Astrocyte (in vitro differentiated cells and primary cell): ENCODE measurements at regions not wholly inside any gene's neighbourhood (a gene's known extent, or its start where the extent isn't known, plus 50 kb on each side); places are given as distances from the start of the nearest gene placed in this dataset.

ENCODE experiments used
- DNase-seq: peaks from one replicate; pipeline ENCODE4 v3.0.0-alpha.2; 2010; ENCODE audit warnings: low read depth
- FAIRE-seq: peaks from 2 replicates; lab custom pipeline; 2011; peaks lifted over from hg19 to GRCh38; lab: Jason Lieb, UNC
- H2AFZ ChIP-seq: 2 replicates; pipeline ENCODE4 v1.6.0; 2012; ENCODE audit warnings: low read depth, low read length, inconsistent platforms
- H3K27ac ChIP-seq: 2 replicates; pipeline ENCODE4 v1.5.1; 2011; ENCODE audit warnings: low read depth, low read length, inconsistent platforms
- H3K27me3 ChIP-seq: 2 replicates; pipeline ENCODE4 v1.6.0; 2011; ENCODE audit warnings: low read length, inconsistent platforms; ENCODE audit not compliant: insufficient read depth
- H3K36me3 ChIP-seq: 2 replicates; pipeline ENCODE4 v1.5.1; 2011; ENCODE audit warnings: low read length, inconsistent platforms; ENCODE audit not compliant: insufficient read depth
- H3K4me1 ChIP-seq: 2 replicates; pipeline ENCODE4 v1.5.1; 2011; ENCODE audit warnings: low read length, inconsistent platforms; ENCODE audit not compliant: insufficient read depth
- H3K4me2 ChIP-seq: 2 replicates; pipeline ENCODE4 v1.6.0; 2012; ENCODE audit warnings: low read length, inconsistent platforms
- H3K4me3 ChIP-seq: 2 replicates; pipeline ENCODE4 v1.5.1; 2011; ENCODE audit warnings: low read depth, mild to moderate bottlenecking, low read length, inconsistent platforms; ENCODE audit not compliant: insufficient read depth
- H3K79me2 ChIP-seq: 2 replicates; pipeline ENCODE4 v1.6.0; 2012; ENCODE audit warnings: mild to moderate bottlenecking, low read length, inconsistent platforms; ENCODE audit not compliant: insufficient read depth
- H3K9ac ChIP-seq: 2 replicates; pipeline ENCODE4 v1.6.0; 2012; ENCODE audit warnings: mild to moderate bottlenecking, low read length, inconsistent platforms
- H3K9me3 ChIP-seq: 2 replicates; pipeline ENCODE4 v1.5.1; 2012; ENCODE audit warnings: low read depth, mild to moderate bottlenecking, low read length, inconsistent platforms; ENCODE audit not compliant: insufficient read depth
- H4K20me1 ChIP-seq: 2 replicates; pipeline ENCODE4 v1.6.0; 2012; ENCODE audit warnings: low read length, inconsistent platforms; ENCODE audit not compliant: insufficient read depth
- H3K27ac Mint-ChIP-seq: one replicate; pipeline ENCODE4 v1.8.0; 2021; ENCODE audit warnings: mild to moderate bottlenecking, mixed read lengths; ENCODE audit not compliant: unreplicated experiment
- H3K27me3 Mint-ChIP-seq: one replicate; pipeline ENCODE4 v1.8.0; 2021; ENCODE audit warnings: low read depth, mixed read lengths; ENCODE audit not compliant: unreplicated experiment
- H3K36me3 Mint-ChIP-seq: one replicate; pipeline ENCODE4 v1.8.0; 2021; ENCODE audit warnings: low read depth, mixed read lengths; ENCODE audit not compliant: unreplicated experiment
- H3K4me1 Mint-ChIP-seq: one replicate; pipeline ENCODE4 v1.8.0; 2021; ENCODE audit warnings: low read depth, mixed read lengths; ENCODE audit not compliant: unreplicated experiment
- H3K4me3 Mint-ChIP-seq: one replicate; pipeline ENCODE4 v1.8.0; 2021; ENCODE audit warnings: mild to moderate bottlenecking, moderate library complexity, mixed read lengths; ENCODE audit not compliant: unreplicated experiment
- H3K9me3 Mint-ChIP-seq: one replicate; pipeline ENCODE4 v1.8.0; 2021; ENCODE audit warnings: mild to moderate bottlenecking, mixed read lengths; ENCODE audit not compliant: unreplicated experiment
- EZH2 ChIP-seq: IDR thresholded peaks from 2 replicates; pipeline ENCODE4 v1.6.1; 2012; ENCODE audit warnings: mild to moderate bottlenecking, low read length, inconsistent platforms; ENCODE audit not compliant: insufficient read depth
- TF ChIP-seq, protein P1 (sequence below): IDR thresholded peaks from 2 replicates; pipeline ENCODE4 v1.5.1; 2011; ENCODE audit warnings: low read depth, mild to moderate bottlenecking, inconsistent platforms, low read length, moderate library complexity; ENCODE audit not compliant: insufficient read depth

DNA sequence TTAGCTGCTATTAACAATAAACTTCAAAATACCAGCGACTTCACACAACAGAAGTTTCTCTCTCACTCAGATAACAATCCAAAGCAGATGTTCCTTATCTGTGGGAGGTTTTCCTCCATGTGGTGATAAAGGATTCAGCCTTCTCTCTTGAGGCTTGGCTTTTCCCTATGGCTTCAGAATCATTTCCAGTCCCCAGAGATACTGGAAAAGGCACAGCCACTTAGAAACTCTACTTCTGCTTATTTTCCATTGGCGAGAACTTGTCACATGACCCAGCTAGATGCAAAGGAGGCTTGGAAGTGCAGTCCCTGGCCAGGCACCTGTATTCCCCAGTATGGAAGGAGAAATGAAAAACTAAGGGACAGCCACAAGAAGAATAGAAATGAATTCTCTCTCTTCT, 344.8 kb downstream of the MTX2 start:
- H3K4me3 ChIP-seq, result no peak overlapping the region
- no peaks in the 10 kb centered on the region for H3K27me3 ChIP-seq
- no peak for TF ChIP-seq EZH2
- TF ChIP-seq, protein P1, sequence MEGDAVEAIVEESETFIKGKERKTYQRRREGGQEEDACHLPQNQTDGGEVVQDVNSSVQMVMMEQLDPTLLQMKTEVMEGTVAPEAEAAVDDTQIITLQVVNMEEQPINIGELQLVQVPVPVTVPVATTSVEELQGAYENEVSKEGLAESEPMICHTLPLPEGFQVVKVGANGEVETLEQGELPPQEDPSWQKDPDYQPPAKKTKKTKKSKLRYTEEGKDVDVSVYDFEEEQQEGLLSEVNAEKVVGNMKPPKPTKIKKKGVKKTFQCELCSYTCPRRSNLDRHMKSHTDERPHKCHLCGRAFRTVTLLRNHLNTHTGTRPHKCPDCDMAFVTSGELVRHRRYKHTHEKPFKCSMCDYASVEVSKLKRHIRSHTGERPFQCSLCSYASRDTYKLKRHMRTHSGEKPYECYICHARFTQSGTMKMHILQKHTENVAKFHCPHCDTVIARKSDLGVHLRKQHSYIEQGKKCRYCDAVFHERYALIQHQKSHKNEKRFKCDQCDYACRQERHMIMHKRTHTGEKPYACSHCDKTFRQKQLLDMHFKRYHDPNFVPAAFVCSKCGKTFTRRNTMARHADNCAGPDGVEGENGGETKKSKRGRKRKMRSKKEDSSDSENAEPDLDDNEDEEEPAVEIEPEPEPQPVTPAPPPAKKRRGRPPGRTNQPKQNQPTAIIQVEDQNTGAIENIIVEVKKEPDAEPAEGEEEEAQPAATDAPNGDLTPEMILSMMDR, result no peak
- no peaks in the 10 kb centered on the region for H3K36me3 Mint-ChIP-seq
- H2AFZ ChIP-seq, result no peak overlapping the region
- H3K36me3 ChIP-seq, result no peaks in the 10 kb centered on the region
- H3K9me3 ChIP-seq, result no peaks in the 10 kb centered on the region
- no peaks in the 10 kb centered on the region for H3K9me3 Mint-ChIP-seq
- H3K4me1 ChIP-seq, result peaks cover 4% of the 10 kb centered on the region
- H3K4me1 Mint-ChIP-seq, result peaks cover 9% of the 10 kb centered on the region
- H3K9ac ChIP-seq, result no peak overlapping the region
- no peak overlapping the region for H3K4me2 ChIP-seq
- H3K4me3 Mint-ChIP-seq, result no peak overlapping the region
- FAIRE-seq (no peak), DNase-seq (no peak)
- H3K79me2 ChIP-seq, result no peaks in the 10 kb centered on the region
- H4K20me1 ChIP-seq, result no peaks in the 10 kb centered on the region
- no peak overlapping the region for H3K27ac Mint-ChIP-seq
- H3K27me3 Mint-ChIP-seq, result peaks cover 6% of the 10 kb centered on the region
- no peak overlapping the region for H3K27ac ChIP-seq

DNA sequence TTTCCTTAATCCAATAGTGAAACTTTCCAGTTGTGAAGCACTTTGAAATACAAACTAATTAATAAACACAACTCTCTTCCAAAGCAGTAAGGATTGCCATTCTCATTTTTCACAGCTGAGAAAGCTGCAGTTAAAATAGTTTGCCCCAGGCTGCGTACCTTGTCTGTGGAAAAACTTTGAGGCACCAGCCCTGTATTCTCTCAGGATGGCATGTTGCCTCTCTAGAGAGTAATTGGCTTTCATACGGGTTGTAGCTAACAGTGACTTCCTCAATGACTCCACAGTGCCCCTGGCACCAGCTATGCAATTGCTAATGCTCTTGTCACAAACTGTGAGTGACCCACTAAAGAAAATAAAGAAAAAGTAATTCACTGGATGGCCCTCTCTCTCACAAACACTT, 345.7 kb downstream of the MTX2 start:
- no peaks in the 10 kb centered on the region for H3K9me3 ChIP-seq
- peaks cover 11% of the 10 kb centered on the region for H3K27me3 Mint-ChIP-seq
- no peak overlapping the region for H3K9ac ChIP-seq
- no peak for FAIRE-seq
- no peaks in the 10 kb centered on the region for H3K36me3 ChIP-seq
- H3K4me2 ChIP-seq, result no peak overlapping the region
- H3K27ac Mint-ChIP-seq, result no peak overlapping the region
- no peak for DNase-seq
- H3K27ac ChIP-seq, result no peak overlapping the region
- no peaks in the 10 kb centered on the region for H3K79me2 ChIP-seq
- no peaks in the 10 kb centered on the region for H3K27me3 ChIP-seq
- H4K20me1 ChIP-seq, result no peaks in the 10 kb centered on the region
- peaks cover 9% of the 10 kb centered on the region for H3K4me1 Mint-ChIP-seq
- TF ChIP-seq EZH2, result no peak
- TF ChIP-seq, protein P1, result no peak
- peaks cover 4% of the 10 kb centered on the region for H3K4me1 ChIP-seq
- H3K9me3 Mint-ChIP-seq, result no peaks in the 10 kb centered on the region
- H2AFZ ChIP-seq, result no peak overlapping the region
- H3K36me3 Mint-ChIP-seq, result no peaks in the 10 kb centered on the region
- no peak overlapping the region for H3K4me3 ChIP-seq
- H3K4me3 Mint-ChIP-seq, result no peak overlapping the region

DNA sequence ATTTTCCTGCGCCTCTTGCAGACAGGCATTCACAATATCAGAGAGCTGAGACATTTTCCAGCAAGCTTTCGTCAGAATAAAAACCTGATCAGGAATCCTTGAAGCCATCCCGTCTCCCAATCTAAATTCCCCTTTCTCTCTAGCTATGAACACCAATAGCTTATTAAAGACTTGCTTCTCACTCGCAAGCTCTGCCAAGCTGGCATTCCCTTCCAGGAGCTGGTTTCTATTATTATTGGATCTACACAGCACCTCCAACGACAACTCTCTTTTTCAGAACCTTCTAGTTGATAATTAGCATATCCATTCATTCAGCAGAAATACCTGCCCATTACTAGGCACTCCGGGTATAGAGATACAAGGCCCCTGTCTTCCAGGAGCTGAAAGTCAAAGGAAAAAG, 350.3 kb downstream of the MTX2 start:
- H3K4me3 ChIP-seq, result no peak overlapping the region
- no peak for FAIRE-seq
- Mint-ChIP-seq H3K36me3 (no peaks in the 10 kb centered on the region), H3K9me3 (no peaks in the 10 kb centered on the region), H3K4me1 (no peaks in the 10 kb centered on the region), H3K27ac (no peak overlapping the region), H3K27me3 (peaks cover 13% of the 10 kb centered on the region), H3K4me3 (no peak overlapping the region)
- H4K20me1 ChIP-seq, result no peaks in the 10 kb centered on the region
- no peak for TF ChIP-seq EZH2
- TF ChIP-seq, protein P1, result no peak
- no peak overlapping the region for H3K9ac ChIP-seq
- no peak overlapping the region for H2AFZ ChIP-seq
- DNase-seq, result no peak
- no peaks in the 10 kb centered on the region for H3K79me2 ChIP-seq
- H3K9me3 ChIP-seq, result no peaks in the 10 kb centered on the region
- no peak overlapping the region for H3K4me2 ChIP-seq
- no peak overlapping the region for H3K27ac ChIP-seq
- H3K4me1 ChIP-seq, result no peaks in the 10 kb centered on the region
- no peaks in the 10 kb centered on the region for H3K36me3 ChIP-seq
- H3K27me3 ChIP-seq, result peaks cover 4% of the 10 kb centered on the region
